HepG2 (cell line): ENCODE measurements at regions not wholly inside any gene's neighbourhood (a gene's known extent, or its start where the extent isn't known, plus 50 kb on each side); places are given as distances from the start of the nearest gene placed in this dataset.

ENCODE experiments used
- ATAC-seq: fragments of 200-7000 bp; cut with Tn5 transposase; 3 replicates; pipeline ENCODE4 v1.9.1; 2020; ENCODE audit warnings: mild to moderate bottlenecking, moderate library complexity
- BruUV-seq: library from RNA; stranded (reverse); fragments of 400-500 nt; replicated peaks from 2 replicates; lab custom pipeline; 2021; lab: Mats Ljungman, UMichigan
- CTCF ChIA-PET: fragments of 300-600 bp; formaldehyde crosslinking; extraction: SDS; loops from one replicate; lab custom pipeline; 2021; ENCODE audit warnings: low total read pairs, inconsistent platforms, low intra/inter-chr PET ratio; lab: Yijun Ruan, JAX
- POLR2A ChIA-PET: fragments of 350-600 bp; sonication (Branson Sonifier 250); formaldehyde crosslinking; loops from one replicate; lab custom pipeline; 2020; ENCODE audit warnings: antibody characterized with exemption, inconsistent platforms; lab: Yijun Ruan, JAX
- DNase-seq: peaks from one replicate; pipeline ENCODE4 v3.0.0-alpha.2; 2015; ENCODE audit warnings: low spot score
- FAIRE-seq: peaks from 3 replicates; lab custom pipeline; 2011; peaks lifted over from hg19 to GRCh38; lab: Jason Lieb, UNC
- H2AFZ ChIP-seq: one replicate; pipeline ENCODE4 v1.6.1; 2011; ENCODE audit warnings: low read length, inconsistent platforms
- H3K27ac ChIP-seq: fragments of 300-600 bp; 3 replicates; pipeline ENCODE4 v1.8.0; 2011; ENCODE audit warnings: mixed run types, mild to moderate bottlenecking, mixed read lengths, low read length, inconsistent platforms; ENCODE audit not compliant: insufficient read depth; ENCODE audit errors: extremely low read length
- H3K27me3 ChIP-seq, 2 experiments: fragments of 200-600 bp in 1 of 2; 2 replicates in 1 of 2; 3 replicates in 1 of 2; pipeline versions ENCODE4 v1.6.0 to v1.8.0; 2011; ENCODE audit warnings: low read length in 2 of 2, mild to moderate bottlenecking in 2 of 2, moderate library complexity in 2 of 2, inconsistent platforms in 1 of 2; ENCODE audit not compliant: insufficient read depth in 2 of 2, control insufficient read depth in 1 of 2
- H3K36me3 ChIP-seq, 2 experiments: fragments of 200-600 bp in 1 of 2; replicated peaks in 1 of 2; 2 replicates in 1 of 2; 3 replicates in 1 of 2; pipeline versions ENCODE4 v1.5.1 to v1.8.0; 2011; ENCODE audit warnings: low read length in 2 of 2, inconsistent platforms in 1 of 2; ENCODE audit not compliant: insufficient read depth in 2 of 2, control insufficient read depth in 1 of 2
- H3K4me1 ChIP-seq: 2 replicates; pipeline ENCODE4 v1.5.1; 2012; ENCODE audit warnings: low read length, inconsistent platforms; ENCODE audit not compliant: insufficient read depth
- H3K4me2 ChIP-seq: 2 replicates; pipeline ENCODE4 v1.6.0; 2011; ENCODE audit warnings: low read depth, low read length, inconsistent platforms
- H3K4me3 ChIP-seq, 3 experiments: fragments of 200-600 bp in 1 of 3; sonication (generic), shearing (Covaris generic) in 1 of 3; replicated peaks in 1 of 3; 2 replicates each; pipeline ENCODE4 v1.5.1; 2011 to 2016; ENCODE audit warnings: low read length in 3 of 3, inconsistent platforms in 2 of 3, low read depth in 2 of 3, mild to moderate bottlenecking in 2 of 3, control low read depth in 1 of 3, mixed read lengths in 1 of 3; ENCODE audit not compliant: insufficient read depth in 1 of 3
- H3K79me2 ChIP-seq: one replicate; pipeline ENCODE4 v1.6.1; 2011; ENCODE audit warnings: low read length, inconsistent platforms; ENCODE audit not compliant: insufficient read depth
- H3K9ac ChIP-seq: 2 replicates; pipeline ENCODE4 v1.6.0; 2011; ENCODE audit warnings: mild to moderate bottlenecking, low read depth, low read length, inconsistent platforms; ENCODE audit not compliant: insufficient read depth
- H3K9me3 ChIP-seq: 2 replicates; pipeline ENCODE4 v1.5.1; 2012; ENCODE audit warnings: mild to moderate bottlenecking, low read length
- H4K20me1 ChIP-seq: 2 replicates; pipeline ENCODE4 v1.6.0; 2011; ENCODE audit warnings: inconsistent platforms, mild to moderate bottlenecking, low read length, moderate library complexity; ENCODE audit not compliant: insufficient read depth
- CHCHD3 ChIP-seq: sonication (generic); formaldehyde crosslinking; IDR thresholded peaks from 2 replicates; pipeline ENCODE4 v1.8.0; 2022; ENCODE audit warnings: mild to moderate bottlenecking, missing genetic modification reagents, moderate library complexity
- CREBL2 ChIP-seq: sonication (generic); formaldehyde crosslinking; IDR thresholded peaks from 2 replicates; pipeline ENCODE4 v1.8.1; 2023; ENCODE audit warnings: missing genetic modification reagents, mild to moderate bottlenecking, borderline replicate concordance
- KLF13 ChIP-seq: sonication (generic); formaldehyde crosslinking; IDR thresholded peaks from 2 replicates; pipeline ENCODE4 v1.4.0; 2020; ENCODE audit warnings: mild to moderate bottlenecking, missing genetic modification reagents
- PREB ChIP-seq: sonication (generic); formaldehyde crosslinking; IDR thresholded peaks from 2 replicates; pipeline ENCODE4 v1.4.0; 2020; ENCODE audit warnings: missing genetic modification reagents
- RXRB ChIP-seq: IDR thresholded peaks from 2 replicates; pipeline ENCODE4 v1.6.1; 2016; ENCODE audit warnings: borderline replicate concordance, missing genetic modification reagents, missing compliant biosample characterization
- SPEN ChIP-seq: sonication (generic); formaldehyde crosslinking; IDR thresholded peaks from 2 replicates; pipeline ENCODE4 v1.5.1; 2020; ENCODE audit warnings: low read depth, mild to moderate bottlenecking, missing genetic modification reagents
- ZBTB40 ChIP-seq, 2 experiments: fragments of 450-650 bp in 1 of 2; sonication (generic) in 1 of 2; formaldehyde crosslinking in 1 of 2; IDR thresholded peaks; 2 replicates each; pipeline versions ENCODE4 v1.6.1 to v1.8.0; 2016 to 2022; ENCODE audit warnings: antibody characterized with exemption in 1 of 2, mild to moderate bottlenecking in 1 of 2, missing genetic modification reagents in 1 of 2
- ZNF296 ChIP-seq: sonication (generic); formaldehyde crosslinking; conservative IDR thresholded peaks from 2 replicates; pipeline ENCODE4 v1.5.0; 2020; ENCODE audit warnings: mild to moderate bottlenecking, missing genetic modification reagents
- WGBS: methylation state at CpG from one replicate; pipeline ENCODE4 v1.1.6; 2017; ENCODE audit warnings: low lambda C conversion rate; 5-methylcytosine and 5-hydroxymethylcytosine counted together
- in situ Hi-C: cut with HindIII; loops from 2 replicates; pipeline ENCODE4 v1.10.0; 2017; ENCODE audit warnings: low pct_unique_long_range_greater_than_20kb; ENCODE audit not compliant: extremely low pct_ligation_motif_present
- intact Hi-C: fragments of 100-400 bp; cut with micrococcal nuclease; formaldehyde crosslinking; loops from one replicate; pipeline ENCODE4 v1.10.0; 2022; ENCODE audit not compliant: unreplicated experiment
- TF ChIP-seq, protein P1 (sequence below): sonication (generic); formaldehyde crosslinking; IDR thresholded peaks from 2 replicates; pipeline ENCODE4 v1.4.0; 2020; ENCODE audit warnings: low read depth, missing genetic modification reagents
- TF ChIP-seq, protein P2 (sequence below): IDR thresholded peaks from 2 replicates; pipeline ENCODE4 v1.6.1; 2016; ENCODE audit warnings: mild to moderate bottlenecking, missing biosample characterization, missing genetic modification reagents

DNA sequence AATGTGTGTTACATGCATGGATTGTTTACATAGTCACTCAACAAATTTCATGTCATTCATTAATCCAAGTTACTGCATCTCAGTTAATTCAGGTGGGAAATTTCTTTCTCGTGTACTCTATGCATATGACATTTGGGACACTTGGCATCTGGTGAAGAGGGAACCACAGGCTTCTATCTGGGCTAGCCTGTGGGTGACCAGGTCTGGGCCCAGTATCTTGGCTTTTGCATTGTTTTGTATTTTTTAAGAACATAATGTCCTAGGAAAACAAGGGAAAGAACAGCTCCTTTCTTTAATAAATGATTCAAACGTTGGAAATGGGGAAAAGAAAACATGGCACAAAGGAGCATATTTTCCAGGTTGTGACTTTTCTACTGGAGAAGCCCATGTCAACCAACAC is 331.1 kb downstream of the WDR11 start:
- in situ Hi-C loops, result no loop called here
- H3K36me3 ChIP-seq, result no peaks in the 10 kb centered on the region
- ChIA-PET CTCF (no interaction called here), POLR2A (no interaction called here)
- intact Hi-C loops, result no loop called here
- H3K4me1 ChIP-seq, result no peaks in the 10 kb centered on the region
- ATAC-seq, result no peak
- H2AFZ ChIP-seq, result no peak overlapping the region
- H3K9ac ChIP-seq, result no peak overlapping the region
- FAIRE-seq, result no peak
- H4K20me1 ChIP-seq, result no peaks in the 10 kb centered on the region
- no peak overlapping the region for H3K4me3 ChIP-seq
- 2% methylated on average over 2 of the region's 2 CpGs for WGBS
- no peaks in the 10 kb centered on the region for H3K9me3 ChIP-seq
- H3K27ac ChIP-seq, result no peak overlapping the region
- H3K27me3 ChIP-seq, result no peaks in the 10 kb centered on the region; a peak in 1 of 5 replicates
- no peak for DNase-seq
- no peak overlapping the region for H3K4me2 ChIP-seq
- H3K79me2 ChIP-seq, result no peaks in the 10 kb centered on the region
- no TSS peak for BruUV-seq
- TF ChIP-seq PREB (no peak), ZNF296 (CRISPR knock-in tag) (no peak), RXRB (no peak), KLF13 (CRISPR knock-in tag) (no peak), SPEN (CRISPR knock-in tag) (no peak), ZBTB40 (IDR thresholded peaks at IDR 0.05) (no peak), ZBTB40 (CRISPR knock-in tag; IDR thresholded peaks at IDR 0.05) (no peak), CREBL2 (no peak), CHCHD3 (no peak)
- TF ChIP-seq, protein P1, sequence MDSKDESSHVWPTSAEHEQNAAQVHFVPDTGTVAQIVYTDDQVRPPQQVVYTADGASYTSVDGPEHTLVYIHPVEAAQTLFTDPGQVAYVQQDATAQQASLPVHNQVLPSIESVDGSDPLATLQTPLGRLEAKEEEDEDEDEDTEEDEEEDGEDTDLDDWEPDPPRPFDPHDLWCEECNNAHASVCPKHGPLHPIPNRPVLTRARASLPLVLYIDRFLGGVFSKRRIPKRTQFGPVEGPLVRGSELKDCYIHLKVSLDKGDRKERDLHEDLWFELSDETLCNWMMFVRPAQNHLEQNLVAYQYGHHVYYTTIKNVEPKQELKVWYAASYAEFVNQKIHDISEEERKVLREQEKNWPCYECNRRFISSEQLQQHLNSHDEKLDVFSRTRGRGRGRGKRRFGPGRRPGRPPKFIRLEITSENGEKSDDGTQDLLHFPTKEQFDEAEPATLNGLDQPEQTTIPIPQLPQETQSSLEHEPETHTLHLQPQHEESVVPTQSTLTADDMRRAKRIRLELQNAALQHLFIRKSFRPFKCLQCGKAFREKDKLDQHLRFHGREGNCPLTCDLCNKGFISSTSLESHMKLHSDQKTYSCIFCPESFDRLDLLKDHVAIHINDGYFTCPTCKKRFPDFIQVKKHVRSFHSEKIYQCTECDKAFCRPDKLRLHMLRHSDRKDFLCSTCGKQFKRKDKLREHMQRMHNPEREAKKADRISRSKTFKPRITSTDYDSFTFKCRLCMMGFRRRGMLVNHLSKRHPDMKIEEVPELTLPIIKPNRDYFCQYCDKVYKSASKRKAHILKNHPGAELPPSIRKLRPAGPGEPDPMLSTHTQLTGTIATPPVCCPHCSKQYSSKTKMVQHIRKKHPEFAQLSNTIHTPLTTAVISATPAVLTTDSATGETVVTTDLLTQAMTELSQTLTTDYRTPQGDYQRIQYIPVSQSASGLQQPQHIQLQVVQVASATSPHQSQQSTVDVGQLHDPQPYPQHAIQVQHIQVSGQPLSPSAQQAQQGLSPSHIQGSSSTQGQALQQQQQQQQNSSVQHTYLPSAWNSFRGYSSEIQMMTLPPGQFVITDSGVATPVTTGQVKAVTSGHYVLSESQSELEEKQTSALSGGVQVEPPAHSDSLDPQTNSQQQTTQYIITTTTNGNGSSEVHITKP (CRISPR knock-in tag), result no peak
- TF ChIP-seq, protein P2, sequence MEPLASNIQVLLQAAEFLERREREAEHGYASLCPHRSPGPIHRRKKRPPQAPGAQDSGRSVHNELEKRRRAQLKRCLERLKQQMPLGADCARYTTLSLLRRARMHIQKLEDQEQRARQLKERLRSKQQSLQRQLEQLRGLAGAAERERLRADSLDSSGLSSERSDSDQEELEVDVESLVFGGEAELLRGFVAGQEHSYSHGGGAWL (CRISPR knock-in tag), result no peak
